Right renal cortex interstitium (tissue), 3 donors: ENCODE measurements at regions not wholly inside any gene's neighbourhood (a gene's known extent, or its start where the extent isn't known, plus 50 kb on each side); places are given as distances from the start of the nearest gene placed in this dataset.

Source experiments
- DNase-seq, 3 donors: peaks; one replicate each; pipeline ENCODE4 v3.0.0-alpha.2; 2013; ENCODE audit warnings: low read depth in 3 of 3, low spot score in 2 of 3

- DNase-seq, result no peak
Observed at GRCh38 chr4:180688480-180688879, 1554.7 kb upstream of the TENM3 start.

DNA sequence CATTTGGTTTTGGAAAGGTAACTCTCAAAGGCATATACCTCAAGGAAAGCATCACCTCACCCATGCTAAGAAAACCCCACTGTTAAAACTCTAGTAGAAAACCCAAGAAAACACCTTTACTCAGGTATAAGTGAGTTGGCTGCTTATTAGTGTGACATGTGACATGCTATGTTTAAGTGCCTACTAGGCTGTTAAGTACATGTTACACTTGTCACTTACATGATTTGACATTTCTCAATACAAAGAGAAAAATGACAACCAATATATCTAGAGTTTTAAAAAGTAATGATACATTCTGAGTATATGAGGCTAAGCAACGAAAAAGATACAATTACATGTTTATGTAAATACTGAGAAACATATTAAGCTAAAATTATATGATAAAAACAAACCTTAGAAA is 1548.3 kb upstream of the TENM3 start:
- no peak for DNase-seq

DNA sequence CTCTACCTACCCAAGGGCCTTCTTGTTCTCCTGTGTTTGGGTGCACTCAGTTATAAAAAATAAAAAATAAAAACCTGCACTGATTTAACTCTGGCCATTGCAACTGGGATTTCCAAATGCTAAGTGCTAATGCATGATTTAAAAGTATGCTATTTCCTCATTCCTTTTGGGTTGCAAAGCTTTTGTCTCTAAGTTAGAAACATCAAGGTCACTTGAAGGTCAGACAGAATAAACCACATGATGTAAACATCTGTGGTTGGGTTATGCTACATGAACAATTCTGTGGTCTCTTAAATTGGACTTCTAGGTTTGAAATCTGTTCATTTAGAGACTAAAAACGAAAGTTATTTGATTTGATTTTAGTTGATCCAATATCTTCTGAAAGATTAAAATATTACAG is 1547.4 kb upstream of the TENM3 start:
- DNase-seq, result no peak

DNA sequence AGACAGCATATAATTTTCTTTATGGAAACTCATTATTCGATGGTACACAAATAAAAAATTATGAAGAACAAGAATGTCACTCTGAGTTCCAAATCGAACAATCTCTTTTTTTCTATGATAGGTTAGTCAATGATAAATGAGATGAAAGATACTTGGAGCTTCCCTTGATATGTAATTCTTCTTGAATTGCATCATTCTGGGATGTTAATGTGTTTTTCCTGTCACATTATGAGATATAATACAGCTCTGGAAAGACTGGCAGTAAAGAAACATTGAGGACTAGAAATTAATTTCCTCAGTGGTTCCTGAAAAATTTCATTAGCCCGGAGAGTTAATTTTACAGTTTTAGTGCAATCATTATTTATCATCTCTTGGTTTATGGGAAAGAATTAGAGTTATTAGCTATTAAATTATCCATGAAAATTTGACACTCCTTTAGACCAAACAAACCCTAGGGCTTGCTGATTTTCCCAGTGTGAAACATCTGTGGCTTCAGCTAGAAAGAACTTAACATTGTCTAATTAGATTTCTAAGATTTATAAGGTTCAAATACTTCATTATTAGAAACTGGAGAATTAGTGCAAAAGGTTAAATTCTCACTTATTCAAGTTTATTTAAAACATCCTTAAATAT is 1546.6 kb upstream of the TENM3 start:
- DNase-seq, result no peak

DNA sequence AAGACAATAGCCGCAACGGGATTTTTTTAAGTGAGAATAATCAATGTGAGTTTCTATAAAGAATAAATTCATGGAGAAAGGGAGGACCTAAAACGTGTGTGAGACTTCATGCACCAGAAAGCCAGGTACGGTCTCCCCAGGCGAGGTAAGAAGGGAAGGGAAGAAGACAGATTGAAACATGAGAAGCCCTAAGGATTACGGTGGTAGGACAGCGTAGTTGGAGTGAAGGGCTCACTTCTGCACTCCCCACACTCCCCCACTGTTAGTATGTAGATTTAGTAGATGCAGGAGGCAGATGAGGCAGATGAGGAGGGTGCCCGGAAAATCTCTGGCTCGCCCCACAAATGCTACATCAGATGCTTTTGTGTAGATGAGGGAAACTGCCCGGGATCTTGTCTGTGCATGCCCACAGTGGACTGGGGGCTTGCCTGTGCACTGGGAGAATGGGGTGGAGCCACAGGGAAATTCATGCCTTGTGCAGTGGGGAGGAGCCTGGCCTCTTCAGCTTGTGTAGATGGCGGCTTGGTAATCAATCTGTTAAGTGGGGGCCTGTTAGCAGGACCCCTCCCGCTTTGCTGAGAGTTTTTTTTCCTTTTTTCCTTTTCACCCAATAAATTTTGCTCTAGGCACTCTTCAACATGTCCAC is 1544.5 kb upstream of the TENM3 start:
- DNase-seq, result no peak

DNA sequence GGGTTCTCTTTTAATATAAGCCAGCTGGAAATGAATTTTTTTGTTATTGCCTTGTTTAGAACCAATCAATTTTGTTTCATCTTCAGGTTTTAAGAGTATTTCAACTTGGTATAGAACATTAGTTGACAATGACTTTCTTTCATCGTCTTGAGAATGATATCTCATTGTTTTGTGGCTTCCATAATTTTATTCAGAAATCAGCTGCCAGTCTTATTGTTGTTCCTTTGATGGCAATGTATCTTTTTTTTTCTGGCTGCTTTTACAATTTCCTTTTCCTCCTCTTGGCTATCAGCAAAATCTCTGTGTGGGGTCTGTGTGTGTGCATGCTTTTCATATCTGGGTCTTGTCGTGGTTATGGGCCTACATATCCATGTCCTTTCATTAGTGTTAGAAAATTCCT is 1536.4 kb upstream of the TENM3 start:
- no peak for DNase-seq

GRCh38 chr4:180710628-180711337 is 1532.4 kb upstream of the TENM3 start:
- no peak for DNase-seq

DNA sequence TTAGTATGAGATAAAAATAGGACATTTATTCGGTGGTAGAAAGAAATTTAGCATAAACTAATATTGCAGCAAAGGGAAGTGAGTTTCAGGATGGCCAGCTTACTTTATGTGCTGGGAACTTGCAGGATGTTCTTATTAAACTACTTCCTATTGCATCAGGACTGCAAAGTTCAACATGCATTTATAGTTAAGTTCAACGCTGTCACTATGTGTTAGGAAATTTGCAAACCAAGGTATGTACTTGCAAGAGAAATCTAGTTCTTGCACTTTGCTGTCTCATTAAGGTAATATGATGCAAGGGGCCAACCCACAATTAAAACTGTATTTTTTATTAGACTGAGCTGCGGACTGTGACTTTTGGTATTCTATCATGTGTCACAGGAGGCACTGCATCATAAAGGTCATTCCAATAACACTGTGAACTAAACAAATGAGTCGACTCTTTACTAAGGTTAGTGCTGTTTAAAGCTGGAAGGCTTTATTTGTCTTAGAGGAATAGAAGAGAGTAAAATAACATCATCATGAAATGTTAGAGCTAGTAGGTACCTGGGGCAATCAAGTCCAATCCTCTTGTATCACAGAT is 1525.7 kb upstream of the TENM3 start:
- DNase-seq, result no peak

- DNase-seq, result no peak
Observed at GRCh38 chr4:180721356-180721755, 1521.8 kb upstream of the TENM3 start.

DNA sequence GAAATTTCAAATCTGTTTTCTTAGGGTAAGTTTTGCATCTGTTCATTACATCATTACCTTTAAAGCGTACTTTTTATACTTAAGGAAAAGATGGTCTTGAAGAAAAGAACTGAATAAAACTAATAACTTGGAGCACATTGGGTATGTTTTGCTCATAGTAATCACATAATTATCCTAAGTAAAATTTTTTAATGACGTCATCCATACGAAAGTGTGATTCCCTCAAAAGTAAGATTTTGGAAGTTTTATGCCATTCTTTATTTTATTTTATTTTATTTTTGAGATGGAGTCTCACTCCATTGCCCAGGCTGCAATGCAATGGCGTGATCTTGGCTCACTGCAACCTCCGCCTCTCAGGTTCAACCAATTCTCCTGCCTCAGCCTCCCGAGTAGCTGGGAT is 1516.6 kb upstream of the TENM3 start:
- no peak for DNase-seq

DNA sequence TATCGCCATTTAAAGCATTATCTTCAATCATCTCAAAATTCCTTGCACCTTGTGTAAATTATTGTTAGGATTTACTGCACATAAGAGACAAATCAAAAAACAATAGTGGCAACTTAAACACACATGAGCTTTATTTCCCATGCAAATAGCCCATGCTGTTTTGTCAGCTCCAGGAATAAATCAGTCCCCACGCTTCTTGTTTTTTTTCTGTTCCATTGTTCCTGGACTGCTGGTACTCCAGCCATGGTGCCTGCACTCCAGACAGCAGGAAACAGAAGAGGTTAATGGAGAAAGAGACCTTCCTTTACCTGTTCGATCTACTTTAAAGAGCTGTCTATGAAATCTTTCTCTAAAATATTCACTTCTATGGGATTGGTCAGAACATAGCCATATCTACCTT is 1515.7 kb upstream of the TENM3 start:
- no peak for DNase-seq

- DNase-seq, result no peak
Observed at GRCh38 chr4:180734753-180735432, 1508.3 kb upstream of the TENM3 start.

- DNase-seq, result no peak
Observed at GRCh38 chr4:180741703-180742102, 1501.5 kb upstream of the TENM3 start.

DNA sequence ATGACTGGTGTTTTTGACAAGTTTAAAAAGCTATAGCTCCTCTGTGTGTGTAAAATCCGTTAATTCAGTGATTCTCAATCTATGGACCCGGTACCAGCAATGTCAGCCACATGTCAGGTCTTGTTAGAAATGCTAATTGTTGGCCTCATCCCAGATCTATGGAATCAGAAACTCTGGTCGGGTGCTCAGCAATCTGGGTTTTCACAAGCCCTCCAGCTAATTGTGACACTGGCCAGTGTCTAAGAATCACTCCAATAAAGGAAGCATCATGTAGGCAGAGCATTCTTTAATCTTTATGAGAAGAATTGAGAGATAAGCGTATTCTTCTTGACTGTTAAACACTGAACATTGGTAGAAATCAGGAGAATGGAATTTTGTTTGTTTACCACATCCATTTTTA is 1498.2 kb upstream of the TENM3 start:
- no peak for DNase-seq

GRCh38 chr4:180751009-180751408 is 1492.2 kb upstream of the TENM3 start:
- no peak for DNase-seq

DNA sequence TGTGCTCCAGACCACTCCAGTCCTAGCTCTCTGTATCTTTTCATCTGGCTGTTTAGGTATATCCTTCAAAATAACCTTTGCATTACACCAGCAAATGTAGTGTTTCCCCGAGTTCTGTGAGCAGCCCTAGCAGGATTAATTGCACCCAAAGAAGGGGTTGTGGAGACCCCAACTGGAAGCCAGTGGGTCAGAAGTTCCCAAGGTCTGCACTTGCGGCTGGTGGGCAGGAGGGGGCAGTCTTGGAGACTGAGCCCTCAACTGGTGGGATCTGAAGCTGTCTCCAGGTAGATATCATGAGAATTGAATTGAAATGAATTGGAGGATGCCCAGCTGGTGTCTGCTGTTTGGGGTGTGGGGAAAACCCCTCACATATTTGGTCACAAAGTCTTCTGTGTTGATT is 1485.3 kb upstream of the TENM3 start:
- no peak for DNase-seq

- DNase-seq, result no peak
Observed at GRCh38 chr4:180766045-180766444, 1477.2 kb upstream of the TENM3 start.

DNA sequence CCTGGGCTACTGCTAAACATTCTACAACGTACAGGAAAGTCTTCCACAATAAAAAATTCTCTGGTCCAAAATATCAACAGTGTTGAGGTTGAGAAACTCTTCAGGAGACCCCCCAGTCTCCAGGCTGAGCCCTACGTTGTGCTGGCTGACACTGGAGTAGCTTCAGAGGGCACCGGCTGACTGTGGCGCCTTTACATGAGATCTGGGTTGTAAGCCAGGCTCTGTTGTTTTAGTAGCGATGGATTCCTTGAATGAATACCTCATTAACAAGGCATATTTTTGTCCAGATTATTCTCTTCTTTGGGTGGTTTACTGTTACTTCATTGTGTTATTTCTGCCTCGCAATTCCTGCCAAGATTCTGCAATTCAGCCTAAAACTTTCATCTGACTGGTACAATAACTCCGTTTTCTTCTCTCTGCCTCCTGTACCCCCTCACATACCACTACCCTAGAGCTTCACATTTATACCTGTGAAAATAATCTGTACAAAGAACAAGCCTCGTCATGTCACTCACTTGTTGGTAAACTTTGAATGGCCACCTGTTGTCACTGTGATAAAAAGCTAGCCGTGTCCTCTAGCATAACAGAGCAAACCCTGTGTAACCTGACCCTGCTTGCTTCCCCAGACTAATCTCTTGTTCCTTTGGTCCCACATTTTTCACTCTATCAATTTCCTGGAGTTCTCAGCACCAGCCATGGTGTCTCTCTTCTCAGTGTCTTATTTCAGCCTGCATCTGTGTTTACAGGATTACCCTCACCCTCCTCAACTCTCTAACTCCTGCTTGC is 1476.1 kb upstream of the TENM3 start:
- DNase-seq, result no peak

GRCh38 chr4:180768610-180769009 is 1474.6 kb upstream of the TENM3 start:
- no peak for DNase-seq

- no peak for DNase-seq
Observed at GRCh38 chr4:180769791-180770190, 1473.4 kb upstream of the TENM3 start.

DNA sequence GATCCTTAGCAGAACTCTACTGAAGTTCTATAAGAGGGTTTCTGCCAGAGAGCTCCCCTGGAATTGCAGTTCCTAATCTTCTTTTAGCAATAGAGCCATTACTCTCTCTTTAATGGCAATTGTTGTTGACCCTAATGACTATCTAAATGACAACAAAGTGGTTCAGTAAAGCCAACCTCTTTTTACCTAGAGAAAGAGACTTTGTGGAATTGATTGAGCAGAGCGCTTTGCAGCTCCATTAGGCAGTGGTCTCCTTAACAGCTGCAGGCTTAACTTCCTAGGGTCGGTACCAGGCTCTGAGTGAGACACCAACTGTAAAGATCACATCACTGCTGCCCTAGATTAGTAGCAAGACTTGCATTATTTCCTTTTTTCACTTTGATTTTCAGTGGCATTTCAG is 1472.9 kb upstream of the TENM3 start:
- DNase-seq, result no peak
